ENCODE measurements at regions not wholly inside any gene's neighbourhood (a gene's known extent, or its start where the extent isn't known, plus 50 kb on each side); places are given as distances from the start of the nearest gene placed in this dataset.

DNA sequence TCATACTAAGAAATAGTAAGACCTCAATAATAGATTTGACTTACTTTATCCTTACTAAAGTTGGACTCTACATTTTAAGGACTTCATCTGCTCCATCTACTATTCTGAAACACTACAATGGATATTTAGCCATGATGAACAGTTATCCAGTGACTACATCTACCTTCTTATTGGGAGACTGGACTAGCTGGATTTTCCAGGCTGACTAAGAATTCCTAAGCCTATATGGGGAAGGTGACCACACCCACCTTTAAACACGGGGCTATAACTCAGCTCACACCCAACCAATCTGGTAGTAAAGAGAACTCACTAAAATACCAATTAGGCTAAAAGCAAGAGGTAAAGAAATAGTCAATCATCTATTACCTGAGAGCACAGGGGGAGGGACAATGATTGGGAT, 1438.4 kb downstream of the TECRL start:
- no peak for DNase-seq

DNA sequence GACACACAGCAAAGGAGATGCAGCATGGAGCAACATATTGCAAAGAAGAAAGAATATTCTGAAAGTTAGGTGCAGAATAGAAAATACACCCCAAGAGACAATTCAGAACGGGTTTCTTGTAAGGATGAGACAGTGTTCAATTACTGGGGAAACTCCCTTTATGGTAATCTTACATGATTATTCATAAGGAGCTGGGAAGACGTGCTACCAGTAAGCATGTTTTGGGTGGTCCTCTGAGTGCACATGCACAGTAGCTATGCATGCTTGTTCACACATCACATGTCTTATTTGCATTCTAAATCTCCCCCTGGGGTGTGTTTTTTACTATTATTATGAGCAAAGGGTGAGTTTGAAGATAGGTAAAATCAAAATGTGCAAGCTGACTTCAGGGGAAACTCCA, 1448.8 kb downstream of the TECRL start:
- no peak for DNase-seq

- no peak for DNase-seq
Measured at GRCh38 chr4:62953752-62954151, 1455.5 kb downstream of the TECRL start.

- DNase-seq: peak; percentile 2
Measured at GRCh38 chr4:62952366-62952765, 1456.9 kb downstream of the TECRL start.

GRCh38 chr4:62948108-62948507, 1461.1 kb downstream of the TECRL start:
- no peak for DNase-seq

GRCh38 chr4:62940229-62940628, 1469.0 kb downstream of the TECRL start:
- no peak for DNase-seq

- DNase-seq: no peak
Measured at GRCh38 chr4:62930884-62931283, 1478.4 kb downstream of the TECRL start.

- no peak for DNase-seq
Measured at GRCh38 chr4:62928483-62928882, 1480.8 kb downstream of the TECRL start.

GRCh38 chr4:62927574-62927973, 1481.7 kb downstream of the TECRL start:
- no peak for DNase-seq

DNA sequence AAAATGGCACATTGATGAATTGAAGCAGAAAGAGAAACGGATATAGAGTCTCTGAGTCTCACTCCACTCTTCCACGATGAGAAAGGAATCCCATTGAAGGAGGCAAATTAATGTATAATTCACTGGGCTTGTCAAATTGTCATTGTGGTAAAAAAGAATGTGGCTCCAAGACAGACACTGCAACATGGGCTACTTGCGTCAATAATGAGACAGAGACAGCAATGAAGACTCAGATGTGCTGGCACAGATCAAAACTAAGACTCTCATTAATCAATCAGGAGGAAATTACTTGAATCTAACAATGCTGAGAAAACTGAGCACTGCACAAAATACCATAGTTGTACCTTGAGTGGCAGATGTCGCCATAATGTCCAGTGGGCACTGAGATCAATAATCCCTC, 1485.5 kb downstream of the TECRL start:
- no peak for DNase-seq

- no peak for DNase-seq
Measured at GRCh38 chr4:62917649-62918048, 1491.6 kb downstream of the TECRL start.

DNA sequence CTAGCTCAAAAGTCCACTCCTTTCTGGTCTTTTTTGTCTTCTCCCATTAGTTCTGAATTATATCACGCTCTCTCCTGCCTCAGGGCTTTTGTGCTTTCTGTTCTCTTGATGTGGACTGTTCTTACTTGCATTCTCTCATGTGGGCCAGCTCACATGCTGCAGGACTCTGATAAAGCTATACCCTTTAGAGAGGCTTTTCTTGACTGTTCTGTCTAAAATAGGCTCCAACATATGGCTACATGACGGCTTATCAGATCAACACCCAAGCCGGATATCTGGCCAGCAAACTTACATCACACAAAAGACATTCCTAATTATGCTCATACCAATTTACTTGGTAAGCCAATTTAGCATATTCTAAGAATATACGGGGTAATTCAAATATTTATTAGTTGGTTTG, 1494.5 kb downstream of the TECRL start:
- DNase-seq: peak; percentile 65

DNA sequence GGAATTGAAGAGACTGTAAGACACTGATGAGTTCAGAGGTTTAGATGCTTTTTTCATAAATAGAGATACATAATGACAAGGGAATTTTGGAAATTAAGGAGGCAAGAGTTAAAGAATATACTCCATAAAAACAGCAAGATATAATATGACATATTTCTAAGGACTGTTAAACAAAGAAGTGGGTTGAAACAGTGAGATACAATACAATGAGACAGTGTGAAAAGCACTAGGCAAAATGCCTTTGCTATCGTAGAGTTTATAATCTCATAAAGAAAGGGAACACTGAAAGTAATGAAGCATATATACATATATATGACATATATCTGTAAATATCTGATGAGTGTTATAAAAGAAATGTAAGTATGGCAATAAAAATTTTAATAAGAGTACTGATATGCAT, 1496.2 kb downstream of the TECRL start:
- DNase-seq: no peak

DNA sequence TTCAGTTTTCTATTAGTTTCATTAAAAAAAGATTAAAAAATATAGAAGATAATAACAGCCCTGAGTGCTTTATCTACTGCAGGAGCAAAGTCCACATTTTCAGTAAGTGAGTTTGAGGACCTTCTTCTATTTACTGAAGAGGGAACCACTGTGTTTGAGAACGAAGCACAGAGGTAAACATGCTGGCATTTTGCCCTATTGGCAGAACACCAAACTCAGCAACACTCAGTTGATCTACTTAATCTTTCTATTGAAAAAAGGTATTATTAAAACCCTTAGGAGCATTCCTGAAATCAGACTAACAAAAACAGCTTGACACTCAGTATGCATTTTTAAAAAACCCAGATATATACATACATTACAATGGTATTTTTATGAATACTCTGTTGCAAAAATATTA, 1496.7 kb downstream of the TECRL start:
- no peak for DNase-seq

DNA sequence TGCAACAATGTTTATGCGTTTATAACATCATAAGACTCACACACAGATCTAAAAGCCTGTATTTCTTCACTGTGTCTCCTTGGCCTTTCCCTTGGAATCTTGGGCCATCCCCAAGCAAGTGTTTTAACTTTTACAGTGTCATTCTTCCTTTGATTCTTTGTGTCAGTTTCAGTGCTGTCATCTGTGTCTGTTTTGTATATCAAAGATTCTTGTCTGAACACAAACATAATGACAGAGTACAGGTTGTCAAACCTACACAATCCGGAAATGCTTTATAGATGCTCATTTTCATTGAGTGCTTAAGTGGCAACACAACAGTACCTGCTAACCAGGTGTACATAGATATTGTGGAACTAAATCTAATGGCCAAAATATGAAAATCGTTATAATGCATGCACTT, 1500.0 kb downstream of the TECRL start:
- DNase-seq: no peak

- DNase-seq: no peak
Measured at GRCh38 chr4:62901101-62901500, 1508.1 kb downstream of the TECRL start.

GRCh38 chr4:62899646-62900364, 1509.4 kb downstream of the TECRL start:
- DNase-seq: no peak

- no peak for DNase-seq
Measured at GRCh38 chr4:62898115-62898514, 1511.1 kb downstream of the TECRL start.

DNA sequence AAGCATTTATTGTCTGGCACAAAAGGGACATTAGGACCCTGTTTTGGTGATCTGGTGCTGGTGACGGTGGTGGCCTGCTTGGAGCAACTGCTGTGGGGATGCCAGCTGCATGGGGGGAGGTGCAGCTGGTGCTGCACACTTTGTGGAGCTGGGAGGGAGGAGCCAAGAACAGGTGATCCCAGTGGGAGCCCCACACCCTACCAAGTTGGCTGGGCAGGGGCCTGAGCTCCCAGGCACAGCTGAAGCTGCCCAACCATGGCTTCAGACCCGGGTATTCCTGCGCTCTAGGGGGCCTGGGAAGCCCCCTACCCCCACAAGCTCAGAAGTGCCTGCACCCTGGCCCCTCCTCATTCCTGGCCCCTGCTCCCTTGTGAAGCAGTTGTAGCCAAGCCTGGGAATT, 1512.5 kb downstream of the TECRL start:
- no peak for DNase-seq

DNA sequence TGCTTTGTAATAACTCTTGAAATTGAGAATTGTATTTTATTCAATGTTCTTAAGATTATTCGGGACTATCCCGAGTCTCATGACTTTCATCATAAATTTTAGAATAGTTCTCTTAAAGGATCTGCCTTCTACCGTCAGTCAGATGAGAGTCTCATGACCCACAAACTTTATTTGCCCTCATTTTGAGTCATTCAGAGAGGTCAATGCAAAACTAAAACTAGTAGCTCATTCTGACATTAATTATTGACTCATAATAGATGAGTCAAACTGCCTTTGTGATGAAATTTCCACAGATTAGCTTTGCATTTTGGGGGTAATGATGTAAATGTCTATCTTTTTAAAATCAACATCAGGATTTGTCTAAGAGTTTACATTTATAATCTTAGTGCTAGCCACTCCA, 1527.3 kb downstream of the TECRL start:
- no peak for DNase-seq

DNA sequence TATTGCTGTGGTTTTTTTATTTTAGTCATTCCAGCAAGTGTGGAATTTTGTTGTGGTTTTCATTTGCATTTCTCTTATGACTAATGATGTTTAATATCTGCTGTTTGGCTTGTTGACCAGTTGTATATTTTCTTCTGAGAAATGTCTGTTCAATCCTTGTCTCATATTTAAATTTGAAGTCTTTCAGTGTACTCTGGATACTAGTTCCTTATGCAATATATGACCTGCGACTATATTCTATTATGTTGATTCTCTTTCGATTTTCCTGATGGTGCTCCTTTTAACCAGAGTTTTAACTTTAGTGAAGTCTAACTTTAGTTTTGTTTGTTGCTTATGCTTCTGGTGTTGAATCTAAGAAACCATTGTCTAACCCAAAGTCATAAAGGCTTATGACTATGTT, 1528.0 kb downstream of the TECRL start:
- no peak for DNase-seq

DNA sequence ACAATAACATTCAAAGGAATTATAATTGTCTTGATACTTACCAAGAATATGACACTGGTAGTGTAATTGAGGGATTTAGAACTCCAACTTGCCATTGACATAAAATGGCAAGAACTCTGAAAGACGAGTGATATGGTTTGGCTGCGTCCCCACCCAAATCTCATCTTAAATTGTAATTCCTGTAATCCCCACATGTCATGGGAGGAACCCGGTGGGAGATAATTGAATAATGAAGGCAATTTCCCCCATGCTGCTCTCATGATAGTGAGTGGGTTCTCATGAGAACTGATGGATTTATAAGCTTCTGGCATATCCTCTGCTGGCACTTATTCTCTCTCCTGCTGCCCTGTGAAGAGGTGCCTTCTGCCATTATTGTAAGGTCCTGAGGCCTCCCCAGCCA, 1536.4 kb downstream of the TECRL start:
- no peak for DNase-seq

- DNase-seq: no peak
Measured at GRCh38 chr4:62871078-62871477, 1538.2 kb downstream of the TECRL start.

DNA sequence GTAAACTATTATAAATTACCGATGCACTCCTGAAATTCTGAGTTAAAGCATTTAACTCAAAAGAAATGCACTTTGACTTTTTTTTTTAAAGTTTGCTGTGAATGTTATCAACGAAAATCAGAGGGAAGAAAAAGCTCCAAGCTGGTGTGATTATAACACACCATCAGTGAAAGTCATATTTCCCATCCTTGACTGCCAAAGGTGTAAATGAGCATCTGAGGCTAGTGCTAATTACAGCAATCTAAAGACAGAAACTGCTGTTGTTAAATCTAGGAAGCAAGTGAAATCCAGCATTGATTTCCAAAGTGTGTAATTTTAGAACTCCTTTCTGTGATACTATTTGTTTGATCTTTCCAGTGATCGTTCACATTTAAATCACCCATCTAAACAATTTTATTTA, 1538.8 kb downstream of the TECRL start:
- no peak for DNase-seq

DNA sequence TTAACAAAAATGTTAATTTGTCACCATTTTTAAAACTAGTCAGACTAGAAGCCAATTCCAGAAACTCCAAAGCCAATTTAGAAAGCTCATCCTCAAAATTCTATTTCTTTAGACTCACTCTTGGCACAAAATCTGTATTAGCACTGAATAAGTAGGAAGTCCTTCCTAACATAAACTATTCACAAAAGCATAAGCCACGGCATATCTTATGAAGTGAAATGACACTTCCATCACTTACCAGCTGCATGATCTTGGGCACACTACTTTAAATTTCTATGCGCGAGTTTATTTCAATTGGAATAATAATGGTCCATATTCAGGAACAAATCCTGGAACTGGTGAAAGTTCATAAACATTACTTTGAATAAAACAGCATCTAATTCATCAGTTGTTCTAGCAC, 1544.0 kb downstream of the TECRL start:
- DNase-seq: no peak

GRCh38 chr4:62849696-62850095, 1559.6 kb downstream of the TECRL start:
- no peak for DNase-seq
